ENCODE measurements at regions not wholly inside any gene's neighbourhood (a gene's known extent, or its start where the extent isn't known, plus 50 kb on each side); places are given as distances from the start of the nearest gene placed in this dataset.

DNA sequence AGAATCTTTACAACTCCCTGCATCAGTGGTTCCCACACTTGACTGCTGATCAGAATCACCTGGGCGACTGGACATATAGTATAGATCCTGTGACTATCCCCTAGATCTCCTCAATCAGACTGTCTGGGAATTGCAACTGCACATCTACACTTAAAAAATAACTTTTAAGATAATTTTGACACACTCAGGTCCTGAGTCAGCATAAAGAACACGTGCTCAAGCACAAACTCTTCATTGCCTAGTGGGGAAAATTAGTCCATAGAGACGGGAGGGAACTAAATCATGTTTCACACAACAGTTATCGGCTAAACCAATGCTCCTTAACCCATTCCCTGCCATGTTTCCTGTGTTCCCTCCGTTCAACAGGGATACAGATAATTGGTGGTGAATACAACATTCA, 243.5 kb upstream of the FGF13 start:
- no peaks in the 10 kb centered on the region for H3K4me1 ChIP-seq
- H3K27ac ChIP-seq: no peak overlapping the region
- no peaks in the 10 kb centered on the region for H3K9me3 ChIP-seq
- DNase-seq: no peak
- intact Hi-C loops (cut with DNase I): no loop called here
- H3K36me3 ChIP-seq: no peaks in the 10 kb centered on the region
- 59 to 71% methylated on average over 5 of the region's 5 CpGs for WGBS, 2 donors
- TF ChIP-seq CTCF (IDR thresholded peaks at IDR 0.05): no peak
- no peak for ATAC-seq
- H3K27me3 ChIP-seq: no peaks in the 10 kb centered on the region
- H3K4me3 ChIP-seq: no peak overlapping the region

DNA sequence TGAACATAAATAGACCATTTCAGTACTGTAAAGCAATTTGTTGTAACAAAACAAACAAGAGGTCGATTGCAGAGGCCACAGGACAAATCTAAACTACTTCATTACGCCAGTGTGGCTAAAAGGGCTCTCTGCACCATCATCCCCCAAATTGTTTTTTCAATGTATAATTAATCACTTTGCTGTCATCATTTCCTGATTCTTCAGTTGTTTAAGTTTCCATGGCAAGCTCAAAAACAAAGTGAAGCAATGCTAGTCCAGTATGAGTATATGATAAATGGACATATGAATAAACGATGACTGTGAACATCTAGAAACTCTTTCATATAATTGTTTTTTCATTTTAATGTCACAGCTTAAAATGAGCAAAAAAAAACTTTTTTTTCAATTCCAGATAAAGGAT, 235.4 kb upstream of the FGF13 start:
- WGBS, 2 donors: 63 to 69% methylated on average over 3 of the region's 3 CpGs
- no peak overlapping the region for H3K4me3 ChIP-seq
- TF ChIP-seq CTCF (IDR thresholded peaks at IDR 0.05): no peak
- no peaks in the 10 kb centered on the region for H3K4me1 ChIP-seq
- H3K27me3 ChIP-seq: no peaks in the 10 kb centered on the region
- no peak overlapping the region for H3K27ac ChIP-seq
- DNase-seq (no peak), ATAC-seq (no peak)
- intact Hi-C loops (cut with DNase I): no loop called here
- no peaks in the 10 kb centered on the region for H3K36me3 ChIP-seq
- no peaks in the 10 kb centered on the region for H3K9me3 ChIP-seq

DNA sequence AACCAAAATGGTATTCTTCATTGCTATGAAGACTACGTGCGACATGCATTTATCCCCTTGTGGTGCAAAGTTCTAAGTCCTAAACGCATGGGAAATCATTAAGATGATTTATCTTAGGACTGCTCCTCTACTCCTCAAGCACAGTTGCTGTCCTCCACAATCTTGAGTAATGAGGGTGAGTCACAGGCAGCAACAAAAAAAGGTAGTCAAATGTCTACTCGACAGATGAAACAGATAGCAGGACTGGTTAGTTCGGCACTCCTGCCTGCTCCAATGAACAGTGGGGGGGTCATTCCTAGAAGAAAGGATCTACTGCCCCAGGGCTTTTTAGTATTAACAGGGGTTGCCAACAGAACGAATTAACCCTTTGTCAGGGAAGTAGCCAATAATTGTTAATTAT, 233.7 kb upstream of the FGF13 start:
- H3K4me3 ChIP-seq: no peak overlapping the region
- H3K27me3 ChIP-seq: no peaks in the 10 kb centered on the region
- no peak overlapping the region for H3K27ac ChIP-seq
- no peaks in the 10 kb centered on the region for H3K4me1 ChIP-seq
- TF ChIP-seq CTCF (IDR thresholded peaks at IDR 0.05): no peak
- WGBS, 2 donors: 86 to 93% methylated on average over 6 of the region's 6 CpGs
- DNase-seq (no peak), ATAC-seq (no peak)
- no peaks in the 10 kb centered on the region for H3K36me3 ChIP-seq
- intact Hi-C loops (cut with DNase I): no loop called here
- no peaks in the 10 kb centered on the region for H3K9me3 ChIP-seq

- Histone ChIP-seq H3K4me3 (no peak overlapping the region), H3K27me3 (no peaks in the 10 kb centered on the region), H3K36me3 (no peaks in the 10 kb centered on the region), H3K9me3 (no peaks in the 10 kb centered on the region), H3K4me1 (no peaks in the 10 kb centered on the region), H3K27ac (peak overlapping the region in 1 of 10 donors; percentile 4)
- TF ChIP-seq CTCF (IDR thresholded peaks at IDR 0.05): no peak
- ATAC-seq: peak in 5 of 8 donors; percentile 62 to 86 (median 71)
- peak in 1 of 2 donors; percentile 2 for DNase-seq
- intact Hi-C loops (cut with DNase I): no loop called here
Measured at GRCh38 chrX:138939038-138939437, 227.5 kb upstream of the FGF13 start.

GRCh38 chrX:138938003-138938402, 226.5 kb upstream of the FGF13 start:
- H3K27ac ChIP-seq: no peak overlapping the region
- no peak for TF ChIP-seq CTCF (IDR thresholded peaks at IDR 0.05)
- ATAC-seq (peak in 3 of 8 donors; percentile 39 to 66 (median 52)), DNase-seq (no peak)
- intact Hi-C loops (cut with DNase I): no loop called here
- no peaks in the 10 kb centered on the region for H3K9me3 ChIP-seq
- no peak overlapping the region for H3K4me3 ChIP-seq
- H3K27me3 ChIP-seq: no peaks in the 10 kb centered on the region
- H3K36me3 ChIP-seq: no peaks in the 10 kb centered on the region
- H3K4me1 ChIP-seq: no peaks in the 10 kb centered on the region
- 15 to 62% methylated on average over 1 of the region's 1 CpG for WGBS, 2 donors

Measured in heart right ventricle (tissue), 16 donors.